ENCODE measurements at regions not wholly inside any gene's neighbourhood (a gene's known extent, or its start where the extent isn't known, plus 50 kb on each side); places are given as distances from the start of the nearest gene placed in this dataset.

- Histone ChIP-seq H3K9ac (ENCODE audit: extremely low read depth, low read length, poor library complexity, severe bottlenecking) (no peak overlapping the region), H3K4me3 (ENCODE audit: low read length) (no peak overlapping the region), H3K9me3 (ENCODE audit: control insufficient read depth, low read length) (no peaks in the 10 kb centered on the region), H3K27me3 (ENCODE audit: control insufficient read depth, insufficient read depth, low read length, poor library complexity, severe bottlenecking) (no peaks in the 10 kb centered on the region), H3K27ac (ENCODE audit: low read depth, low read length) (no peak overlapping the region), H3K4me1 (ENCODE audit: control insufficient read depth, insufficient read depth, low read length) (no peaks in the 10 kb centered on the region), H3K36me3 (ENCODE audit: control insufficient read depth, insufficient read depth, low read length) (no peaks in the 10 kb centered on the region)
- TF ChIP-seq CTCF (conservative IDR thresholded peaks at IDR 0.05): no peak
- Mint-ChIP-seq H3K27me3 (ENCODE audit: insufficient read depth) (peaks cover 3% of the 10 kb centered on the region), H3K36me3 (ENCODE audit: low read depth) (no peaks in the 10 kb centered on the region), H3K4me1 (peaks cover 6% of the 10 kb centered on the region), H3K9me3 (no peaks in the 10 kb centered on the region), H3K27ac (no peak overlapping the region), H3K4me3 (no peak overlapping the region)
- no peak for DNase-seq
- 96% methylated on average over 1 of the region's 2 CpGs; no CpG with 5 or more reads in 1 of the 2 experiments for whole genome bisulfite sequencing, 2 experiments (ENCODE audit: insufficient coverage in 1 of 2, insufficient read length in 1 of 2)
Observed at GRCh38 chr3:113140876-113141275, 70.5 kb upstream of the BOC start.

GRCh38 chr3:113141543-113141942 is 69.8 kb upstream of the BOC start:
- H3K36me3 ChIP-seq (ENCODE audit: control insufficient read depth, insufficient read depth, low read length): no peaks in the 10 kb centered on the region
- Mint-ChIP-seq H3K9me3 (no peaks in the 10 kb centered on the region), H3K36me3 (ENCODE audit: low read depth) (no peaks in the 10 kb centered on the region), H3K4me3 (no peak overlapping the region), H3K27me3 (ENCODE audit: insufficient read depth) (peaks cover 3% of the 10 kb centered on the region), H3K27ac (no peak overlapping the region), H3K4me1 (peaks cover 9% of the 10 kb centered on the region)
- no peaks in the 10 kb centered on the region for H3K27me3 ChIP-seq (ENCODE audit: control insufficient read depth, insufficient read depth, low read length, poor library complexity, severe bottlenecking)
- TF ChIP-seq CTCF (conservative IDR thresholded peaks at IDR 0.05): no peak
- H3K4me3 ChIP-seq (ENCODE audit: low read length): no peak overlapping the region
- H3K27ac ChIP-seq (ENCODE audit: low read depth, low read length): no peak overlapping the region
- no peak overlapping the region for H3K9ac ChIP-seq (ENCODE audit: extremely low read depth, low read length, poor library complexity, severe bottlenecking)
- no peak for DNase-seq
- H3K9me3 ChIP-seq (ENCODE audit: control insufficient read depth, low read length): no peaks in the 10 kb centered on the region
- WGBS, 2 experiments (ENCODE audit: insufficient coverage in 1 of 2, insufficient read length in 1 of 2): 87 to 92% methylated on average over 2 of the region's 2 CpGs
- no peaks in the 10 kb centered on the region for H3K4me1 ChIP-seq (ENCODE audit: control insufficient read depth, insufficient read depth, low read length)

- no peaks in the 10 kb centered on the region for H3K36me3 ChIP-seq (ENCODE audit: control insufficient read depth, insufficient read depth, low read length)
- DNase-seq: no peak
- Mint-ChIP-seq H3K36me3 (ENCODE audit: low read depth) (no peaks in the 10 kb centered on the region), H3K27me3 (ENCODE audit: insufficient read depth) (peaks cover 3% of the 10 kb centered on the region), H3K9me3 (no peaks in the 10 kb centered on the region), H3K27ac (no peak overlapping the region), H3K4me1 (peaks cover 8% of the 10 kb centered on the region), H3K4me3 (no peak overlapping the region)
- H3K4me3 ChIP-seq (ENCODE audit: low read length): no peak overlapping the region
- TF ChIP-seq CTCF (conservative IDR thresholded peaks at IDR 0.05): no peak
- H3K4me1 ChIP-seq (ENCODE audit: control insufficient read depth, insufficient read depth, low read length): no peaks in the 10 kb centered on the region
- H3K9ac ChIP-seq (ENCODE audit: extremely low read depth, low read length, poor library complexity, severe bottlenecking): no peak overlapping the region
- H3K27me3 ChIP-seq (ENCODE audit: control insufficient read depth, insufficient read depth, low read length, poor library complexity, severe bottlenecking): no peaks in the 10 kb centered on the region
- no peaks in the 10 kb centered on the region for H3K9me3 ChIP-seq (ENCODE audit: control insufficient read depth, low read length)
- H3K27ac ChIP-seq (ENCODE audit: low read depth, low read length): no peak overlapping the region
Observed at GRCh38 chr3:113142476-113142875, 68.9 kb upstream of the BOC start.

Data from endodermal cell (in vitro differentiated cells).